Activated B cell treated with CpG ODN at 0.5 μM for 24 hours (primary cell): ENCODE measurements at regions not wholly inside any gene's neighbourhood (a gene's known extent, or its start where the extent isn't known, plus 50 kb on each side); places are given as distances from the start of the nearest gene placed in this dataset.

Source experiments
- ATAC-seq: fragments of 200-7000 bp; cut with Tn5 transposase; one replicate; pipeline ENCODE4 v1.10.0; 2021; ENCODE audit warnings: low read depth, mild to moderate bottlenecking, moderate library complexity
- CTCF ChIA-PET: fragments of 350-600 bp; sonication (Branson Sonifier 250); formaldehyde crosslinking; loops from one replicate; lab custom pipeline; 2021; ENCODE audit warnings: antibody characterized with exemption; lab: Charles Lee
- POLR2A ChIA-PET: fragments of 350-600 bp; sonication (Branson Sonifier 250); formaldehyde crosslinking; loops from one replicate; lab custom pipeline; 2021; ENCODE audit warnings: antibody characterized with exemption; lab: Charles Lee
- DNase-seq: peaks from one replicate; pipeline ENCODE4 v3.0.0; 2022
- H3K27ac Mint-ChIP-seq: one replicate; pipeline ENCODE4 v1.8.0; 2020; ENCODE audit warnings: mixed read lengths
- H3K27me3 Mint-ChIP-seq: one replicate; pipeline ENCODE4 v1.8.0; 2021; ENCODE audit warnings: mixed read lengths
- H3K36me3 Mint-ChIP-seq: one replicate; pipeline ENCODE4 v1.8.0; 2021; ENCODE audit warnings: low read depth, mixed read lengths
- H3K4me1 Mint-ChIP-seq: one replicate; pipeline ENCODE4 v1.8.0; 2021; ENCODE audit warnings: mixed read lengths
- H3K4me3 Mint-ChIP-seq: one replicate; pipeline ENCODE4 v1.8.0; 2020; ENCODE audit warnings: mild to moderate bottlenecking, mixed read lengths
- H3K9me3 Mint-ChIP-seq: one replicate; pipeline ENCODE4 v1.8.0; 2020; ENCODE audit warnings: mixed read lengths
- intact Hi-C: fragments of 100-400 bp; cut with micrococcal nuclease; formaldehyde crosslinking; loops from one replicate; pipeline ENCODE4 v1.15.1; 2024
- TF ChIP-seq, protein P1 (sequence below): fragments of 200-600 bp; IDR thresholded peaks from one replicate; pipeline ENCODE4 v1.8.0; 2022; ENCODE audit warnings: antibody characterized with exemption, mild to moderate bottlenecking

DNA sequence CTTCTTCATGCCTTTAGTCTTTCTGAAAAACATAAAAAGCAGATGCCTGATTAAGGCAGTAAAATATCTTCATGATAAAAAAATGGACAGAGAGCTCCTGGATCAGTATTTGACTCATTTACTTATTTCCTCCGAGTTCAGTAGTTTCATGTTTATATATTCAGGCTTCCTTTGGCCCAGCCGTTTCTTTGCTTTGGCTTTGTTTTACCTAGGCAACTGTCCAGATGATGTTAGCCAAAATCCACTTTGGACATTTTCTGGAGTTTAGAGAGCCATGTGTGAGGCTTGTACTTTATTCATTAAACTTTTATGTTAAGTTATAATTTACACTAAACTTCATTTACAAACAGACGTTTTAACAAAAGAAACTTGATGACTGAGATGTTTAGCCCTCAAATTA lies 307.1 kb upstream of the RSPO3 start:
- Mint-ChIP-seq H3K4me1 (no peaks in the 10 kb centered on the region), H3K27me3 (no peaks in the 10 kb centered on the region), H3K36me3 (no peaks in the 10 kb centered on the region), H3K4me3 (no peak overlapping the region), H3K9me3 (no peaks in the 10 kb centered on the region), H3K27ac (no peak overlapping the region)
- TF ChIP-seq, protein P1, sequence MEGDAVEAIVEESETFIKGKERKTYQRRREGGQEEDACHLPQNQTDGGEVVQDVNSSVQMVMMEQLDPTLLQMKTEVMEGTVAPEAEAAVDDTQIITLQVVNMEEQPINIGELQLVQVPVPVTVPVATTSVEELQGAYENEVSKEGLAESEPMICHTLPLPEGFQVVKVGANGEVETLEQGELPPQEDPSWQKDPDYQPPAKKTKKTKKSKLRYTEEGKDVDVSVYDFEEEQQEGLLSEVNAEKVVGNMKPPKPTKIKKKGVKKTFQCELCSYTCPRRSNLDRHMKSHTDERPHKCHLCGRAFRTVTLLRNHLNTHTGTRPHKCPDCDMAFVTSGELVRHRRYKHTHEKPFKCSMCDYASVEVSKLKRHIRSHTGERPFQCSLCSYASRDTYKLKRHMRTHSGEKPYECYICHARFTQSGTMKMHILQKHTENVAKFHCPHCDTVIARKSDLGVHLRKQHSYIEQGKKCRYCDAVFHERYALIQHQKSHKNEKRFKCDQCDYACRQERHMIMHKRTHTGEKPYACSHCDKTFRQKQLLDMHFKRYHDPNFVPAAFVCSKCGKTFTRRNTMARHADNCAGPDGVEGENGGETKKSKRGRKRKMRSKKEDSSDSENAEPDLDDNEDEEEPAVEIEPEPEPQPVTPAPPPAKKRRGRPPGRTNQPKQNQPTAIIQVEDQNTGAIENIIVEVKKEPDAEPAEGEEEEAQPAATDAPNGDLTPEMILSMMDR: no peak
- POLR2A ChIA-PET: no interaction called here
- intact Hi-C loops: no loop called here
- no peak for DNase-seq
- CTCF ChIA-PET: no interaction called here
- ATAC-seq: no peak

DNA sequence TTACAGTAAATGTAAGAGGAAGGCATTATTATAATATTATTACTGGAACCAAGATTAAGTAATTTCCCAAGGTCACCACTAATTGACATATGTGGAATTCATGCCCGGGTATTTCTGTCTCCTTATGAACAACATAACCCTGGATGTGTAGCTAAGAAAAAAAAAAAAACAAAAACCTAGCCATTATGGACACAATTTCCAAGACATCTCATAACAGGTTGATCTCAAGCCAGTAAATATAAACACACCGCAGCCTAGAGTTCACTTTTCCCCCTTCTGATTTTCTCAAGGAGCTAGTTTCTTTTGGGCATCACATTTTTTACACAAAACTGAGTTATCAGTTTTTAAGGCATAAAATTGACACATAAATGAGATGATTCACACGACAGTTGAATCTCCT lies 306.5 kb upstream of the RSPO3 start:
- no peak overlapping the region for H3K27ac Mint-ChIP-seq
- POLR2A ChIA-PET: no interaction called here
- DNase-seq (no peak), ATAC-seq (no peak)
- H3K4me1 Mint-ChIP-seq: no peaks in the 10 kb centered on the region
- no peak overlapping the region for H3K4me3 Mint-ChIP-seq
- no peaks in the 10 kb centered on the region for H3K36me3 Mint-ChIP-seq
- H3K27me3 Mint-ChIP-seq: no peaks in the 10 kb centered on the region
- no peaks in the 10 kb centered on the region for H3K9me3 Mint-ChIP-seq
- TF ChIP-seq, protein P1: no peak
- CTCF ChIA-PET: no interaction called here
- intact Hi-C loops: no loop called here

DNA sequence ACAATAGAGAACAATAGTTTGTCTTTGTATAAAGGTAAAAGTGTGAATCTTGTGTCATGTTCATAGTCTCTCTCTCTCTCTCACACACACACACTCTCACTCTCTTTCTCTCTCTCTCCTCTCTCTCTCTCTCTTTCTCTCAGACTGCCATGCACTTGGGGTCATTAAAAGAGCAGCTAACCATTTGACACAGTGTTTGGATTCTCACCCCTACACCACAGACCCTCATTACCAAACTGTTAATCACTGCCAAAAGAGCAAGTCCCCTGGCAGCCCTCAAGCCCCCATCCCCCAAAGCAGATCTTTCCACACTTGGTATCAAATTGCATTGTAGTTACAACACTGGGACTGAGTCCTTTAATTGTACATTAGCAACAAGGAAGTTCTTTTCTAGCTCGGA lies 305.8 kb upstream of the RSPO3 start:
- DNase-seq (no peak), ATAC-seq (no peak)
- Mint-ChIP-seq H3K9me3 (no peaks in the 10 kb centered on the region), H3K4me3 (no peak overlapping the region), H3K27ac (no peak overlapping the region), H3K27me3 (no peaks in the 10 kb centered on the region), H3K36me3 (no peaks in the 10 kb centered on the region), H3K4me1 (no peaks in the 10 kb centered on the region)
- POLR2A ChIA-PET: no interaction called here
- intact Hi-C loops: no loop called here
- TF ChIP-seq, protein P1: no peak
- CTCF ChIA-PET: interaction anchor here (1.3 kb wide), 1 partner anchor 12 kb away, joined by 3 read pairs; no protein-coding TSS in a partner anchor

DNA sequence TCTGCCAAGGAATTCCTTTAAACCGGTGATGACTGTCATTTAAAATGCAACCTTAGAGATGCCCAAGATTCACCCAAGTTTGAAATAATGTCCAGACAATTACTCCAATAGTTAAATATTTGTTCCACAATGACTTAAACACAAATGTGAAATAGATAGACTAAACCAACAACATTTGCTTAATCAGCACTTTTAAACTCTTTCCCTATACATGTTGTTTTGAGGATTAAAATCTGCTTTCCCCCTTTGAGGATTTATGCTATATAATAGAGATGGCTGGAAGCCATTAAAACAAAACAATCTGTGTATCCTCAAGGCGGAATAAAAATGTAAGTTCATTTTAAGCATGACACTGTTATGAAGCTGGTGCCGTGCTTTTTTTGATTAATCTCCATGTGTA lies 297.8 kb upstream of the RSPO3 start:
- CTCF ChIA-PET: no interaction called here
- Mint-ChIP-seq H3K4me1 (no peaks in the 10 kb centered on the region), H3K4me3 (no peak overlapping the region), H3K9me3 (no peaks in the 10 kb centered on the region), H3K27me3 (no peaks in the 10 kb centered on the region), H3K36me3 (no peaks in the 10 kb centered on the region), H3K27ac (no peak overlapping the region)
- POLR2A ChIA-PET: no interaction called here
- DNase-seq: no peak
- TF ChIP-seq, protein P1: no peak
- intact Hi-C loops: no loop called here
- ATAC-seq: no peak

DNA sequence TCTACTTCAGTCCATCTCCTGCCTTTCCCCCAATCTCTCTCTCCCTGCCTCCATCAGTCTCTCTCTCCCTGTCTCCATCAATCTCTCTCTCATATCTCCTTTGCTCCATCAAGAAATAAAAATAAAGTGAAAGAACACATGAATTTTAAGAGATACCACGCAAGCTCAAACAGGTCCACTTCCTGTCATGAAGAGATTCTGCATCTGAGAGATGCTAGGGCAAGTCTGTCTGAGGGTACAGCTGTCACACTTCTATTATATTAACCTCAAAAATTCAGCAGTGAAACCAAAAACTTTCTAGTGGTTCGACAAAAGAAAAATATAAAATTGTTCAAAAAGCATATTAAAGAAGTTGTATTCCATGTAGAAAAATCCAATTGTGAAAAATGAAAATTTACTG lies 296.8 kb upstream of the RSPO3 start:
- DNase-seq (no peak), ATAC-seq (no peak)
- no peaks in the 10 kb centered on the region for H3K4me1 Mint-ChIP-seq
- no peaks in the 10 kb centered on the region for H3K27me3 Mint-ChIP-seq
- POLR2A ChIA-PET: no interaction called here
- H3K36me3 Mint-ChIP-seq: no peaks in the 10 kb centered on the region
- intact Hi-C loops: no loop called here
- no peak overlapping the region for H3K4me3 Mint-ChIP-seq
- CTCF ChIA-PET: no interaction called here
- no peaks in the 10 kb centered on the region for H3K9me3 Mint-ChIP-seq
- no peak overlapping the region for H3K27ac Mint-ChIP-seq
- TF ChIP-seq, protein P1: no peak
